Neural cell (in vitro differentiated cells): ENCODE measurements at regions not wholly inside any gene's neighbourhood (a gene's known extent, or its start where the extent isn't known, plus 50 kb on each side); places are given as distances from the start of the nearest gene placed in this dataset.

Source experiments
- H2AFZ ChIP-seq: fragments of 200-600, 300-800 bp; sonication (generic), shearing (Covaris generic); 2 replicates; pipeline ENCODE4 v1.6.0; 2014; ENCODE audit warnings: low read depth, mild to moderate bottlenecking, antibody characterized with exemption, low read length, moderate library complexity
- H3F3A ChIP-seq: fragments of 200-600 bp; shearing (Covaris generic); 2 replicates; pipeline ENCODE4 v1.6.1; 2016; ENCODE audit warnings: mild to moderate bottlenecking, moderate library complexity, mixed read lengths, antibody characterized with exemption, low read length; ENCODE audit not compliant: insufficient read depth, poor library complexity, severe bottlenecking
- H3K27ac ChIP-seq: fragments of 200-600, 300-800 bp; sonication (generic), shearing (Covaris generic); 2 replicates; pipeline ENCODE4 v1.5.1; 2014; ENCODE audit warnings: mild to moderate bottlenecking, low read length, moderate library complexity
- H3K27me3 ChIP-seq: fragments of 300-800, 200-600 bp; sonication (generic), shearing (Covaris generic); 2 replicates; pipeline ENCODE4 v1.6.0; 2014; ENCODE audit warnings: mild to moderate bottlenecking, low read depth, low read length, moderate library complexity; ENCODE audit not compliant: insufficient read depth
- H3K36me3 ChIP-seq: fragments of 300-800, 200-600 bp; sonication (generic), shearing (Covaris generic); 2 replicates; pipeline ENCODE4 v1.5.1; 2014; ENCODE audit warnings: mild to moderate bottlenecking, antibody characterized with exemption, low read length, moderate library complexity; ENCODE audit not compliant: insufficient read depth
- H3K4me2 ChIP-seq: fragments of 300-800, 200-600 bp; sonication (generic), shearing (Covaris generic); 2 replicates; pipeline ENCODE4 v1.6.0; 2014; ENCODE audit warnings: mild to moderate bottlenecking, low read length
- H3K4me3 ChIP-seq: fragments of 300-800, 200-600 bp; sonication (generic), shearing (Covaris generic); 2 replicates; pipeline ENCODE4 v1.5.1; 2014; ENCODE audit warnings: mild to moderate bottlenecking, low read length, moderate library complexity
- H3K79me2 ChIP-seq: fragments of 200-600 bp; shearing (Covaris generic); replicated peaks from 2 replicates; pipeline ENCODE4 v1.6.0; 2014; ENCODE audit warnings: mild to moderate bottlenecking, low read length, moderate library complexity; ENCODE audit not compliant: insufficient read depth
- H3K9ac ChIP-seq: fragments of 300-800, 200-600 bp; sonication (generic), shearing (Covaris generic); 2 replicates; pipeline ENCODE4 v1.6.1; 2016; ENCODE audit warnings: mild to moderate bottlenecking, low read length, mixed read lengths
- H3K9me2 ChIP-seq: fragments of 200-600 bp; shearing (Covaris generic); 2 replicates; pipeline ENCODE4 v1.6.1; 2016; ENCODE audit warnings: mild to moderate bottlenecking, low read length, mixed read lengths; ENCODE audit not compliant: insufficient read depth
- H3K9me3 ChIP-seq: fragments of 200-600, 300-800 bp; sonication (generic), shearing (Covaris generic); 2 replicates; pipeline ENCODE4 v1.6.1; 2016; ENCODE audit warnings: mild to moderate bottlenecking, mixed run types, low read length, moderate library complexity, mixed read lengths
- H4K20me1 ChIP-seq: fragments of 200-600 bp; shearing (Covaris generic); 2 replicates; pipeline ENCODE4 v1.6.1; 2016; ENCODE audit warnings: mild to moderate bottlenecking, mixed run types; ENCODE audit not compliant: insufficient read depth
- EP300 ChIP-seq: fragments of 450-650 bp; conservative IDR thresholded peaks from 2 replicates; pipeline ENCODE4 v1.6.1; 2014; ENCODE audit warnings: antibody characterized with exemption, mild to moderate bottlenecking, moderate library complexity; ENCODE audit not compliant: poor library complexity, severe bottlenecking
- EZH2 ChIP-seq: fragments of 200-600, 300-800 bp; shearing (Covaris generic), sonication (generic); IDR thresholded peaks from 2 replicates; pipeline ENCODE4 v1.6.1; 2014; ENCODE audit warnings: antibody characterized with exemption, low read length, borderline replicate concordance, mild to moderate bottlenecking; ENCODE audit not compliant: insufficient read depth, poor library complexity, severe bottlenecking
- MXI1 ChIP-seq: fragments of 450-650 bp; conservative IDR thresholded peaks from 2 replicates; pipeline ENCODE4 v1.6.1; 2014; ENCODE audit warnings: antibody characterized with exemption, mild to moderate bottlenecking; ENCODE audit not compliant: poor library complexity, severe bottlenecking
- POLR2AphosphoS5 ChIP-seq: IDR thresholded peaks from 2 replicates; pipeline ENCODE4 v1.6.1; 2012
- RAD21 ChIP-seq: fragments of 450-650 bp; conservative IDR thresholded peaks from 2 replicates; pipeline ENCODE4 v1.6.1; 2014; ENCODE audit warnings: antibody characterized with exemption, mild to moderate bottlenecking, moderate library complexity
- SMC3 ChIP-seq: fragments of 450-650 bp; conservative IDR thresholded peaks from 2 replicates; pipeline ENCODE4 v1.6.1; 2014; ENCODE audit warnings: antibody characterized with exemption, mild to moderate bottlenecking, moderate library complexity; ENCODE audit not compliant: poor library complexity
- TAF1 ChIP-seq: IDR thresholded peaks from 2 replicates; pipeline ENCODE4 v1.6.1; 2012; ENCODE audit warnings: low read depth
- TF ChIP-seq, protein P1 (sequence below): fragments of 450-650 bp; IDR thresholded peaks from 2 replicates; pipeline ENCODE4 v1.5.1; 2014; ENCODE audit warnings: antibody characterized with exemption, mild to moderate bottlenecking, moderate library complexity; ENCODE audit not compliant: poor library complexity, severe bottlenecking
- TF ChIP-seq, protein P2 (sequence below): IDR thresholded peaks from 2 replicates; pipeline ENCODE4 v1.6.1; 2012; ENCODE audit warnings: borderline replicate concordance

DNA sequence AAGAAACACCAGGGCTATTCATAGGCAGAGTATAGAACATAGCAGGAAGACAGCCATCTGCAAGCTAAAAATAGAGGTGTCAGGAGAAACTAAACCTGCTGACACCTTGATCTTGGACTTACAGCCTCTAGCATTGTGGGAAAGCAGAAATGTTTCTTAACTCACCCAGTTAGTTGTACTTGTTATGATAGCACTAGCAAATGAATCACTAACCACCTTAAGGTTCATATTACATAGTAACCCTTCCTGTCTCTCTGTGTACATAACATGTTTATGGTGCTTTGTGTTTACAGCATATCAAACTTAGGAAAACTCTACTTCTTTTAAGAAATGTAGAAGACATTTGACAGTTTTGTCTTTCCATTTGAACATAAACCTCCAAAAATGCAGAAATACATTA, 1031.3 kb downstream of the FSCB start:
- Histone ChIP-seq H3K27me3 (no peaks in the 10 kb centered on the region), H3K4me3 (no peak overlapping the region), H3K9me2 (no peaks in the 10 kb centered on the region), H3K4me2 (no peak overlapping the region), H4K20me1 (no peaks in the 10 kb centered on the region), H3K36me3 (no peaks in the 10 kb centered on the region), H3F3A (no peaks in the 10 kb centered on the region), H3K9me3 (no peaks in the 10 kb centered on the region), H2AFZ (no peak overlapping the region), H3K79me2 (no peaks in the 10 kb centered on the region), H3K9ac (no peak overlapping the region), H3K27ac (no peak overlapping the region)
- TF ChIP-seq SMC3 (no peak), EZH2 (no peak), RAD21 (no peak), TAF1 (no peak), MXI1 (no peak), POLR2AphosphoS5 (no peak), EP300 (no peak)
- TF ChIP-seq, protein P1, sequence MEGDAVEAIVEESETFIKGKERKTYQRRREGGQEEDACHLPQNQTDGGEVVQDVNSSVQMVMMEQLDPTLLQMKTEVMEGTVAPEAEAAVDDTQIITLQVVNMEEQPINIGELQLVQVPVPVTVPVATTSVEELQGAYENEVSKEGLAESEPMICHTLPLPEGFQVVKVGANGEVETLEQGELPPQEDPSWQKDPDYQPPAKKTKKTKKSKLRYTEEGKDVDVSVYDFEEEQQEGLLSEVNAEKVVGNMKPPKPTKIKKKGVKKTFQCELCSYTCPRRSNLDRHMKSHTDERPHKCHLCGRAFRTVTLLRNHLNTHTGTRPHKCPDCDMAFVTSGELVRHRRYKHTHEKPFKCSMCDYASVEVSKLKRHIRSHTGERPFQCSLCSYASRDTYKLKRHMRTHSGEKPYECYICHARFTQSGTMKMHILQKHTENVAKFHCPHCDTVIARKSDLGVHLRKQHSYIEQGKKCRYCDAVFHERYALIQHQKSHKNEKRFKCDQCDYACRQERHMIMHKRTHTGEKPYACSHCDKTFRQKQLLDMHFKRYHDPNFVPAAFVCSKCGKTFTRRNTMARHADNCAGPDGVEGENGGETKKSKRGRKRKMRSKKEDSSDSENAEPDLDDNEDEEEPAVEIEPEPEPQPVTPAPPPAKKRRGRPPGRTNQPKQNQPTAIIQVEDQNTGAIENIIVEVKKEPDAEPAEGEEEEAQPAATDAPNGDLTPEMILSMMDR = no peak
- TF ChIP-seq, protein P2, sequence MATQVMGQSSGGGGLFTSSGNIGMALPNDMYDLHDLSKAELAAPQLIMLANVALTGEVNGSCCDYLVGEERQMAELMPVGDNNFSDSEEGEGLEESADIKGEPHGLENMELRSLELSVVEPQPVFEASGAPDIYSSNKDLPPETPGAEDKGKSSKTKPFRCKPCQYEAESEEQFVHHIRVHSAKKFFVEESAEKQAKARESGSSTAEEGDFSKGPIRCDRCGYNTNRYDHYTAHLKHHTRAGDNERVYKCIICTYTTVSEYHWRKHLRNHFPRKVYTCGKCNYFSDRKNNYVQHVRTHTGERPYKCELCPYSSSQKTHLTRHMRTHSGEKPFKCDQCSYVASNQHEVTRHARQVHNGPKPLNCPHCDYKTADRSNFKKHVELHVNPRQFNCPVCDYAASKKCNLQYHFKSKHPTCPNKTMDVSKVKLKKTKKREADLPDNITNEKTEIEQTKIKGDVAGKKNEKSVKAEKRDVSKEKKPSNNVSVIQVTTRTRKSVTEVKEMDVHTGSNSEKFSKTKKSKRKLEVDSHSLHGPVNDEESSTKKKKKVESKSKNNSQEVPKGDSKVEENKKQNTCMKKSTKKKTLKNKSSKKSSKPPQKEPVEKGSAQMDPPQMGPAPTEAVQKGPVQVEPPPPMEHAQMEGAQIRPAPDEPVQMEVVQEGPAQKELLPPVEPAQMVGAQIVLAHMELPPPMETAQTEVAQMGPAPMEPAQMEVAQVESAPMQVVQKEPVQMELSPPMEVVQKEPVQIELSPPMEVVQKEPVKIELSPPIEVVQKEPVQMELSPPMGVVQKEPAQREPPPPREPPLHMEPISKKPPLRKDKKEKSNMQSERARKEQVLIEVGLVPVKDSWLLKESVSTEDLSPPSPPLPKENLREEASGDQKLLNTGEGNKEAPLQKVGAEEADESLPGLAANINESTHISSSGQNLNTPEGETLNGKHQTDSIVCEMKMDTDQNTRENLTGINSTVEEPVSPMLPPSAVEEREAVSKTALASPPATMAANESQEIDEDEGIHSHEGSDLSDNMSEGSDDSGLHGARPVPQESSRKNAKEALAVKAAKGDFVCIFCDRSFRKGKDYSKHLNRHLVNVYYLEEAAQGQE = no peak

DNA sequence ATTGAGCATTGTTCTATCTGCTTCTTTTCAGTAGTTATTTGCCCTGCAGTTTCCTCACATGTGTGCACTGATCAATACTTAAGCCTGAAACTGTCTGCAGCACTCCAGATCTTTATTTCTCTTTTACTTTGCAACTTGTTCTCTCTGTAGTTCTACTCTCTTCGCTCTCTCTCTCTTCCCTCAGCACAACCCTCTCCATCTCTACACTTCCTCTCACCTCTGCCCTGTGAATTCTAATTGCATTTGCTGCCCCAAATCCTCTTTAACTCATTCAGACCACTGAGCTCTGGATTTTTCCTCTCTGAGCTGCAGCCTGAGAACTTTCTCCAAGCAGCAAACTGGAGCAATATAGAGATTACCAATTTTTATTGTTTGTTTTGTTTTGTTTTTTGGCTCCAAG, 1035.5 kb downstream of the FSCB start:
- TF ChIP-seq SMC3 (no peak), TAF1 (no peak), EZH2 (no peak), RAD21 (no peak)
- TF ChIP-seq, protein P1 = no peak
- Histone ChIP-seq H3K4me2 (no peak overlapping the region), H3K9me3 (no peaks in the 10 kb centered on the region), H2AFZ (no peak overlapping the region), H3K36me3 (no peaks in the 10 kb centered on the region), H3K4me3 (no peak overlapping the region), H3K27me3 (no peaks in the 10 kb centered on the region), H3F3A (no peaks in the 10 kb centered on the region), H3K27ac (no peak overlapping the region), H3K9ac (no peak overlapping the region), H3K9me2 (no peaks in the 10 kb centered on the region), H4K20me1 (no peaks in the 10 kb centered on the region), H3K79me2 (no peaks in the 10 kb centered on the region)
